ENCODE measurements at regions not wholly inside any gene's neighbourhood (a gene's known extent, or its start where the extent isn't known, plus 50 kb on each side); places are given as distances from the start of the nearest gene placed in this dataset.

- Histone ChIP-seq H3K27ac (no peak overlapping the region), H3K4me3 (no peak overlapping the region)
- TF ChIP-seq, protein P1, sequence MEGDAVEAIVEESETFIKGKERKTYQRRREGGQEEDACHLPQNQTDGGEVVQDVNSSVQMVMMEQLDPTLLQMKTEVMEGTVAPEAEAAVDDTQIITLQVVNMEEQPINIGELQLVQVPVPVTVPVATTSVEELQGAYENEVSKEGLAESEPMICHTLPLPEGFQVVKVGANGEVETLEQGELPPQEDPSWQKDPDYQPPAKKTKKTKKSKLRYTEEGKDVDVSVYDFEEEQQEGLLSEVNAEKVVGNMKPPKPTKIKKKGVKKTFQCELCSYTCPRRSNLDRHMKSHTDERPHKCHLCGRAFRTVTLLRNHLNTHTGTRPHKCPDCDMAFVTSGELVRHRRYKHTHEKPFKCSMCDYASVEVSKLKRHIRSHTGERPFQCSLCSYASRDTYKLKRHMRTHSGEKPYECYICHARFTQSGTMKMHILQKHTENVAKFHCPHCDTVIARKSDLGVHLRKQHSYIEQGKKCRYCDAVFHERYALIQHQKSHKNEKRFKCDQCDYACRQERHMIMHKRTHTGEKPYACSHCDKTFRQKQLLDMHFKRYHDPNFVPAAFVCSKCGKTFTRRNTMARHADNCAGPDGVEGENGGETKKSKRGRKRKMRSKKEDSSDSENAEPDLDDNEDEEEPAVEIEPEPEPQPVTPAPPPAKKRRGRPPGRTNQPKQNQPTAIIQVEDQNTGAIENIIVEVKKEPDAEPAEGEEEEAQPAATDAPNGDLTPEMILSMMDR (IDR thresholded peaks at IDR 0.05) = no peak
- no peak for DNase-seq (ENCODE audit: low spot score)
Measured at GRCh38 chr4:12265554-12265953, 836.9 kb upstream of the HS3ST1 start.

DNA sequence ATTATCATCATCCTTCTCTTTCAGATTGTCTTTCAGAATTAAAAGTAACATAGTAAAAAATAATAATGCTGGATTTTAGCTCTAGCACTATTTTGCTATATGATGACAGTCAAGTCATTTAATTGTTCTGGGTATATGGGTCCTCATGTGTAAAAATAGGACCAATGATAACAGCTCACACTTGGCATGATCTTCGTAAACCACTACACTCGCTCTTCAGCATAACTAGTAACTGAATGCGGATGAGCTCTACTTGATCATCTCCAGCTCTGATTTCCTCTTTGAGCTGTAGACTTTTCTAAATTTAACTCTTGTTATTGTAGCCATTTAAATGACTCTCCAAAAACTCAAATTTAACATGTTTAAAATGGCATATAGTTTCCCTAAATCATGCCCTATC, 831.8 kb upstream of the HS3ST1 start:
- H3K4me3 ChIP-seq = no peak overlapping the region
- no peak for DNase-seq (ENCODE audit: low spot score)
- TF ChIP-seq, protein P1 (IDR thresholded peaks at IDR 0.05) = no peak
- H3K27ac ChIP-seq = no peak overlapping the region

- TF ChIP-seq, protein P1 (IDR thresholded peaks at IDR 0.05) = no peak
- DNase-seq (ENCODE audit: low spot score) = no peak
- no peak overlapping the region for H3K27ac ChIP-seq
- H3K4me3 ChIP-seq = no peak overlapping the region
Measured at GRCh38 chr4:12244973-12245372, 816.3 kb upstream of the HS3ST1 start.

GRCh38 chr4:12242354-12242753, 813.7 kb upstream of the HS3ST1 start:
- no peak for DNase-seq (ENCODE audit: low spot score)
- no peak overlapping the region for H3K27ac ChIP-seq
- TF ChIP-seq, protein P1 (IDR thresholded peaks at IDR 0.05) = no peak

DNA sequence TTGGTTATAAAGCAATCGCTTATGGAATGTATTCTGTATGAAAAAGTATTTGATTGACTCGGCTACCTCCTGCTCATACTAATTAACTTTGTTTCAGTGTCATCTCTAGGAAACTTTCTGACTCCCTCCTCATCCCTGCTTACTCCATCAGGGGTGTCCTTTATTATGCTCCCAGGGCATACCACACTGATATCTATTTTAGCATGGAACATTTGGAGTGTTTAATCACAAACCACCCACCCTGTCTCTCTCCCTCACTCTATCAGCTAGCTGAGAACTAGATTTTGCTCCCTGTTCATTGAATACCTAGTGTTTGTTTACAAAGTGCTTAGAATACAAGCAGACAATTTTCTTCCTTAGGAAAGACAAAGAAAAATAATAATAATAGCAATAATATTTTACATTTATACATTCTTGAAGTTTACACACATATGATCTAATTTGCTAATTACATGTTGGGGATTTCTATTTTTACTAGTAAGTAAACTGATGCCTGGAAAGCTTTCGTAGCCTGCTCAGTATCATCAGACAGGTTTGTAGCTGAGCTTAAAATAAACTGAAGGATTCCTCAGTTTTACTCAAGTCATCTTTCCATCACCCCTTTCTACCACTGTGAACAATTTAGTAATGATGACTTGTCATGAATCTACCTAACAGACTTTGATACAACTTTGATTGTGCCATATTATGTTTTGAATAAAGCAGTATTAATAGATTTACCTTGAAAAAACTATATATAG, 811.4 kb upstream of the HS3ST1 start:
- TF ChIP-seq, protein P1 (IDR thresholded peaks at IDR 0.05) = no peak
- Histone ChIP-seq H3K27ac (no peak overlapping the region), H3K4me3 (no peak overlapping the region)
- DNase-seq (ENCODE audit: low spot score) = no peak

More at GRCh38 chr4:12242354-12242753, 813.7 kb upstream of the HS3ST1 start:
- no peak overlapping the region for H3K4me3 ChIP-seq

DNA sequence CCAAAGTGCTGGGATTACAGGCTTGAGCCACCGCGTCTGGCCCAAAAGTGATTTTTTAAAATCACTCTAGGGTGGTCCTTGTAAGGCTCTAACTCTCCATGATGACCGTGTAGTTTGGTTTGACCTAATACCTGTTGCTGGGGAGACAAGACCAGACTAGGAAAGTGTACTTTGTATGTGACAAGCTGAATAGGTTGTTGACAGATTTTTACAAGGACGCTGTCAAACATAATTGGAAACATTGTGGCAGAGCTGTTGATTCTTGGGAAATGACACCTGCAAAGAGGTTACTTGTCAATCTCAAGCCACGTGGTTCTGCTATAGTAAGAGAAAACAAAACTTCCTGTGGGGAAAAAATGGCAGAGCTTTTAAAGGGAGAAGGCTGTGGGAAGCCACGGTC, 802.4 kb upstream of the HS3ST1 start:
- Histone ChIP-seq H3K4me3 (no peak overlapping the region), H3K27ac (no peak overlapping the region)
- TF ChIP-seq, protein P1 (IDR thresholded peaks at IDR 0.05) = no peak
- DNase-seq (ENCODE audit: low spot score) = no peak

GRCh38 chr4:12221031-12221430, 792.3 kb upstream of the HS3ST1 start:
- Histone ChIP-seq H3K27ac (no peak overlapping the region), H3K4me3 (no peak overlapping the region)
- TF ChIP-seq, protein P1 (IDR thresholded peaks at IDR 0.05) = no peak
- DNase-seq (ENCODE audit: low spot score) = no peak
